GM12874 (cell line): ENCODE measurements at regions not wholly inside any gene's neighbourhood (a gene's known extent, or its start where the extent isn't known, plus 50 kb on each side); places are given as distances from the start of the nearest gene placed in this dataset.
A peak's percentile ranks its signal among the peaks of the same experiment; 100 is the strongest.

Experiments
- CTCF ChIP-seq: IDR thresholded peaks from 2 replicates; pipeline ENCODE4 v1.5.1; 2011; ENCODE audit warnings: low read depth, mild to moderate bottlenecking, control low read depth, low read length, moderate library complexity; ENCODE audit not compliant: insufficient read depth

DNA sequence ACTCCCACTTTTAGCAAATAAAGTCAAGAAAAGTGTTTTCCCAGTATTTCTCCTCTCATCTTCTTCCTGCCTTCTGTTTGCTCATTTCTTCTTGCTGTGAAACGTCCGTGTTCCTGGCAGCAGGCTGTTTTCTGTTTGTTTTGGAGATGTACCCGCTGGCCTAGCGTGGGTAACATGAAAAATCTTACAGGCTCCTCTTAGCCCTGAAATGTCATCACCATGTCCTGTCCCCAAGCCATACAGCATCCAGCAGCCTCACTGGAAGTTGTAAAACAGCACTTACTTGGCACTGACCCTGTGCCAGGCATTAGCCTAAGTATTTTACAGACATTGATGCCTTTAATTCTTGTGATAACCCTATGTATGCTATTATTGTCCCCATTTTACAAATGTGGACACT is 371.1 kb downstream of the FOXA2 start:
- no peak for TF ChIP-seq CTCF

DNA sequence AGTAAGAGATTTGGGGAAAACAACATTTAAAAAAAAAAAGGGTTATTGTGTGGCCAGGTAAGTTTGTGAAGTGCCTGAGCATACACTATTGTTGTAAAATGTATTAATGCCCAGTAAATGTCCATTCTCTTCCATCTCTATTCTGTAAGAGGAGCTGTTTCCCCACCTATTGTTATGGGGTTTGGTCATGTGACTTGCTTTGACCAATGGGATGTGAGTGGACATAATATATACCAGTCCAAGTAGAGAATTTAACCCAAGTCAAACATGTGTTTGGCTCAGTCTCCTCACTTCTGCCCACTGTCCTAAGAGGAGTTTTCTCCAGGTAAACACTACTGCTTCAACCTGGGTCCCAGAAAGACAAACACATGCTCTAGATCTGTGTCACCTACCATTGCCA is 377.1 kb downstream of the FOXA2 start:
- no peak for TF ChIP-seq CTCF

DNA sequence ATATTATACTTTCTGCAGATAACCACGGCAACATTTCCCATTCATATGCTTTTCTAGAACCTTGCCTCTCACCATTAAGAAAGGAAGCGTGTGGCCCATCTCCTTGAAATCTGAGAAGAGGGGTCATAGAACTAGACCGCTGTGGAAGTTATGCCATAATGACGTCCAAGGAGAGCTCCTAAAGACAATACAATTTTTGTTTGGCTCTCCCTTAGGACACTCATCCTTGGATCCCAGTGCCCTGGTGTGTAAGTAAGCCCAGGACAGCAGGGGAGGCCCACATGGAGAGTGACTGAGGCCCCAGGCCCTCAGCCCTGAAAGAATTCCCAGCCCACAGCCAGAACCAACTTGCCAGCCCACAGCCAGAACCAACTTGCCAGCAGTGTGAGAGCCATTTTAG is 379.6 kb downstream of the FOXA2 start:
- TF ChIP-seq CTCF = no peak

GRCh38 chr20:22182148-22182547 is 402.2 kb downstream of the FOXA2 start:
- no peak for TF ChIP-seq CTCF

- peak; percentile 29; the same call in 1 of the 2 replicates for TF ChIP-seq CTCF
Observed at GRCh38 chr20:22180244-22180643, 404.1 kb downstream of the FOXA2 start.

DNA sequence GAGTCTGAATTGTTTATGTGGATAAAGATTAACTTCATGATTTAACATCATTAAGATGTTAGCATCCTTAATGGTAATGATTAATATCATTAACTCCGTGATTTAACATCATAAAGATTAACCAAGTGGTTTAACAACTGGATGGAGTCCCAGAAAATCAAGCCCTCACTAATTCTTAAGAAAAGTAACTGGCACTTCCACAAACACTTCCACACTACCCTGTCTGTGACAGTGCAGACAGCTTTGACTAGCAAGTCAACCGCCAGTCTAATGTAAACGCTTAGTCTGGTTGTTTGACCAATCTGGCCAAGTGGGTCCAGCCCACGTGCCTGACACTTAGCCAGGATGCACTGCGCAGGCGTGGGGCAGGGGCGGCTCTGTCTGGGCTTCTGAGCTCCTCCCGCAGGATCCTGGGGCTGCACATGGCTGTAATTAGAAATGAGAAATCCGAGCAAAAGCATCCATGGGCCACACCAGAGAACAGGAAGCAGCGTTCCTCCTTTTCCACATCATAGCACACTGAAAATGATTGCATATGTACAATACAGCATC is 424.2 kb downstream of the FOXA2 start:
- TF ChIP-seq CTCF = no peak

GRCh38 chr20:22159276-22159675 is 425.1 kb downstream of the FOXA2 start:
- TF ChIP-seq CTCF = no peak
